Ovary (tissue), 7 donors: ENCODE measurements at regions not wholly inside any gene's neighbourhood (a gene's known extent, or its start where the extent isn't known, plus 50 kb on each side); places are given as distances from the start of the nearest gene placed in this dataset.

Source experiments
- DNase-seq, 5 donors: peaks; one replicate each; pipeline ENCODE4 v3.0.0-alpha.2; 2019 to 2020
- H3K27ac ChIP-seq, 2 donors: fragments of 200-600 bp; one replicate each; pipeline versions ENCODE4 v1.5.1 to v1.8.0; 2019 to 2022
- H3K27me3 ChIP-seq: fragments of 200-600 bp; one replicate; pipeline ENCODE4 v1.8.0; 2022
- H3K36me3 ChIP-seq: fragments of 200-600 bp; sonication (generic); one replicate; pipeline ENCODE4 v1.5.1; 2019
- H3K4me1 ChIP-seq: one replicate; pipeline ENCODE4 v1.8.1; 2013; ENCODE audit warnings: mild to moderate bottlenecking, moderate library complexity; ENCODE audit not compliant: insufficient read depth
- H3K4me3 ChIP-seq: fragments of 200-600 bp; sonication (generic); one replicate; pipeline ENCODE4 v1.5.1; 2017
- H3K9me3 ChIP-seq, 2 donors: fragments of 200-600 bp in 1 of 2; sonication (generic) in 1 of 2; one replicate each; pipeline versions ENCODE4 v1.5.1 to v1.8.1; 2013 to 2019; ENCODE audit warnings: mild to moderate bottlenecking in 1 of 2, moderate library complexity in 1 of 2
- CTCF ChIP-seq, 3 donors: fragments of 450-650 bp in 2 of 3; fragments of 200-600 bp in 1 of 3; IDR thresholded peaks; one replicate each; pipeline versions ENCODE4 v1.5.1 to v1.8.0; 2016 to 2022; ENCODE audit warnings: antibody characterized with exemption in 3 of 3, mild to moderate bottlenecking in 1 of 3
- EP300 ChIP-seq: sonication (generic); formaldehyde crosslinking; IDR thresholded peaks from one replicate; pipeline ENCODE4 v1.6.1; 2017; ENCODE audit warnings: antibody characterized with exemption
- POLR2A ChIP-seq: fragments of 450-650 bp; IDR thresholded peaks from one replicate; pipeline ENCODE4 v1.6.1; 2017; ENCODE audit warnings: antibody characterized with exemption, mild to moderate bottlenecking, moderate library complexity
- WGBS, 3 donors: extraction: QIAGEN DNeasy Blood & Tissue Kit in 1 of 3; methylation state at CpG; one replicate each; pipeline versions ENCODE4 v1.1.5 to v1.1.7; 2013 to 2017; 5-methylcytosine and 5-hydroxymethylcytosine counted together
- intact Hi-C, 4 donors: fragments of 100-400 bp; cut with DNase I; formaldehyde crosslinking; loops; one replicate each; pipeline versions ENCODE4 v1.11.0 to v1.15.1; 2022 to 2023
- donor health status: DM: no; HTN: no; CAD: no; lungs with moderate emphysema.
- donor health status: DM: no; HTN: no; CAD: no.
- donor health status: Bipolar disorder and iron deficiency.
- donor health status: DM: no; HTN: no; CAD: no.
- donor health status: DM: yes; HTN: yes; CAD: no.

- TF ChIP-seq POLR2A (no peak), CTCF (IDR thresholded peaks at IDR 0.05) (no peak), EP300 (no peak)
- H3K27ac ChIP-seq, result no peak overlapping the region
- no peaks in the 10 kb centered on the region for H3K9me3 ChIP-seq
- 73 to 81% (median 81%) methylated on average over 3 of the region's 3 CpGs for WGBS, 3 donors
- no peaks in the 10 kb centered on the region for H3K4me1 ChIP-seq
- H3K4me3 ChIP-seq, result no peak overlapping the region
- H3K36me3 ChIP-seq, result no peaks in the 10 kb centered on the region
- intact Hi-C loops, result no loop called here
- H3K27me3 ChIP-seq, result no peaks in the 10 kb centered on the region
- no peak for DNase-seq
Measured at GRCh38 chr5:152824316-152824715, 419.2 kb upstream of the NMUR2 start.

DNA sequence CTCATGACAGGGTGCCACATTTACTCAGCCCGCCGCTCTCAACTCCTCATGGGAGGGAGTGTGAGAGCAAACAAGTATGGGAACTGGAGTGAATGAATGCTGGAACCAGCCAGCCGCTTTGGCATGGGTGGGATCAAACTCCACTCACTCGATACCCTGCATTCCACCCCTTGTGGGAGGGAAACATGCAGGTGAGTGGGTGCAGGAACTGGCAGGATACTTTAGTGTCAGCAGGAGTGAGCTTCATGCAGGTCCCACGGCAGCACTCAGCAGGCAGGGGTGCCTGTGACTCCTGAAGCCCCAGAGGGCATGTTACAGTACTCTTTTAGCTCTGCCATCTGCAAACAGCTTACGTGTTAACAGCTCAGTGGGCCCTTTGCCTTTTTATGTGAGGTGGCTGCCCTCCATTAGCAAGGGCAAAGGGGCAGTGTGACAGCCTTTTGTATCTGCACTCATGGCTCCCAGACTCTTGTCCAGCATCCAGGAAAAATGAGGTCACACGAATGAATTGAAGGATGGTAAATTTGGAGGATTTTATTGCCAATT, 433.2 kb upstream of the NMUR2 start:
- Histone ChIP-seq H3K4me3 (no peak overlapping the region), H3K27me3 (no peaks in the 10 kb centered on the region), H3K4me1 (no peaks in the 10 kb centered on the region), H3K36me3 (no peaks in the 10 kb centered on the region), H3K9me3 (no peaks in the 10 kb centered on the region), H3K27ac (no peak overlapping the region)
- 66 to 77% (median 76%) methylated on average over 7 of the region's 7 CpGs for WGBS, 3 donors
- intact Hi-C loops, result no loop called here
- DNase-seq, result no peak
- TF ChIP-seq EP300 (no peak), POLR2A (no peak), CTCF (IDR thresholded peaks at IDR 0.05) (no peak)

DNA sequence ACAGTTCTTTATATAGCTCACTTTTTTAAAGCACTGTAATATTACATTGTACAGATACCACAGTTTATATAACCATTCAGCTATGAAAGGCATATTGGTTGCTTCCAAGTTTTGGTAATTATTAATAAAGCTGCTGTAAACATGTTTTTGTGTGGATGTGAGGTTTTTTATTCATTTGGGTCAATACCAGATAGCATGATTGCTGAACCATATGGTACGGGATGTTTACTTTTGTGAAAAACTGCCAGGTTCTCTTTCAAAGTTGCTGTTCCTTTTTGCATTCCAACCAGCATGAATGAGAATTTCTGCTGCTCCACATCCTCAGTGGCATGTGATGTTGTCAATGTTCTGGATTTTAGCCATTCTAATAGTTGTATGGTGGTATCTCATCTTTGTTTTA, 439.6 kb upstream of the NMUR2 start:
- 60 to 65% (median 64%) methylated on average over 1 of the region's 1 CpG for WGBS, 3 donors
- intact Hi-C loops, result no loop called here
- TF ChIP-seq EP300 (no peak), CTCF (IDR thresholded peaks at IDR 0.05) (no peak), POLR2A (no peak)

GRCh38 chr5:152853361-152853760, 448.3 kb upstream of the NMUR2 start:
- intact Hi-C loops, result no loop called here
- Histone ChIP-seq H3K36me3 (no peaks in the 10 kb centered on the region), H3K4me3 (no peak overlapping the region), H3K27me3 (no peaks in the 10 kb centered on the region), H3K27ac (no peak overlapping the region), H3K9me3 (no peaks in the 10 kb centered on the region), H3K4me1 (no peaks in the 10 kb centered on the region)
- WGBS, 3 donors, result 61 to 73% (median 73%) methylated on average over 2 of the region's 2 CpGs
- TF ChIP-seq POLR2A (no peak), CTCF (IDR thresholded peaks at IDR 0.05) (no peak), EP300 (no peak)
- DNase-seq, result no peak

More for the DNA sequence above, 439.6 kb upstream of the NMUR2 start:
- Histone ChIP-seq H3K9me3 (no peaks in the 10 kb centered on the region), H3K36me3 (no peaks in the 10 kb centered on the region), H3K27ac (no peak overlapping the region), H3K27me3 (no peaks in the 10 kb centered on the region), H3K4me3 (no peak overlapping the region), H3K4me1 (no peaks in the 10 kb centered on the region)
- DNase-seq, result no peak

- Histone ChIP-seq H3K27me3 (no peaks in the 10 kb centered on the region), H3K27ac (no peak overlapping the region), H3K4me3 (no peak overlapping the region), H3K9me3 (no peaks in the 10 kb centered on the region), H3K36me3 (no peaks in the 10 kb centered on the region), H3K4me1 (no peaks in the 10 kb centered on the region)
- intact Hi-C loops, result no loop called here
- 18 to 40% (median 21%) methylated on average over 4 of the region's 4 CpGs for WGBS, 3 donors
- no peak for DNase-seq
- no peak for TF ChIP-seq POLR2A
- TF ChIP-seq EP300, result no peak
- TF ChIP-seq CTCF (IDR thresholded peaks at IDR 0.05), result no peak
Measured at GRCh38 chr5:152855441-152855840, 450.4 kb upstream of the NMUR2 start.
